H1 (cell line): ENCODE measurements at regions not wholly inside any gene's neighbourhood (a gene's known extent, or its start where the extent isn't known, plus 50 kb on each side); places are given as distances from the start of the nearest gene placed in this dataset.

ENCODE experiments used
- BRCA1 ChIP-seq: IDR thresholded peaks from 2 replicates; pipeline ENCODE4 v1.6.1; 2012; ENCODE audit warnings: low read depth, low read length, improper control_type of control experiment
- POLR2A ChIP-seq, 2 experiments: IDR thresholded peaks; 1 replicate in 1 of 2; 2 replicates in 1 of 2; pipeline ENCODE4 v1.6.1; 2011; ENCODE audit warnings: low read depth in 2 of 2, low read length in 2 of 2, mild to moderate bottlenecking in 2 of 2; ENCODE audit errors: control extremely low read depth in 1 of 2
- TF ChIP-seq, protein P1 (sequence below): IDR thresholded peaks from 2 replicates; pipeline ENCODE4 v1.6.1; 2011; ENCODE audit warnings: low read length, improper control_type of control experiment

DNA sequence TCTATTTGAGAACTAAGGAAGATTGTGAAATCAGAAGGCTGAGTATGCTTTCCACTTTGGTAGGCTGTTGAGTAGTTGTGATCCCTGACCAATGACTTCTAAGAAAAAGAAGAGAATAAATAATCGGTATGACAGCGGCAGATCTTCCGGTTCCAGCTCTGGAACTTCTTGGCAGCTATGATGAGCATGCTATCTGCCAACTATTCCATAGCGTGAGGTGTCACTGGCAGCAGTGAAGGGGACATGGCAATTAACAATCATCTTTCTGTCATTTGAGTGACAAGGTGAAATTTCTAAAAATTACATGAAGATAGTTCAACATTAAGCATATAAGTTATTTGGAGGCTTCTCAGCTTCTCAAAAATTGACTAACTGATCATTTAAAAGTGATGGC, 140.1 kb upstream of the NETO1 start (continued):
- TF ChIP-seq, protein P1, sequence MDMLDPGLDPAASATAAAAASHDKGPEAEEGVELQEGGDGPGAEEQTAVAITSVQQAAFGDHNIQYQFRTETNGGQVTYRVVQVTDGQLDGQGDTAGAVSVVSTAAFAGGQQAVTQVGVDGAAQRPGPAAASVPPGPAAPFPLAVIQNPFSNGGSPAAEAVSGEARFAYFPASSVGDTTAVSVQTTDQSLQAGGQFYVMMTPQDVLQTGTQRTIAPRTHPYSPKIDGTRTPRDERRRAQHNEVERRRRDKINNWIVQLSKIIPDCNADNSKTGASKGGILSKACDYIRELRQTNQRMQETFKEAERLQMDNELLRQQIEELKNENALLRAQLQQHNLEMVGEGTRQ, result no peak
- no peak for TF ChIP-seq POLR2A (IDR thresholded peaks at IDR 0.05; ENCODE audit: control extremely low read depth in 1 of 2, low read depth in 2 of 2, low read length in 2 of 2)
- TF ChIP-seq BRCA1, result no peak
- TF ChIP-seq, all 59 proteins: peak for 0
